GM12891 (cell line): ENCODE measurements at regions not wholly inside any gene's neighbourhood (a gene's known extent, or its start where the extent isn't known, plus 50 kb on each side); places are given as distances from the start of the nearest gene placed in this dataset.

Source experiments
- DNase-seq: peaks from one replicate; pipeline ENCODE4 v3.0.0; 2011; ENCODE audit warnings: low spot score; ENCODE audit not compliant: insufficient read length
- FAIRE-seq: peaks from 2 replicates; lab custom pipeline; 2011; peaks lifted over from hg19 to GRCh38; lab: Jason Lieb, UNC
- PAX5 ChIP-seq: IDR thresholded peaks from 2 replicates; pipeline ENCODE4 v1.6.1; 2011; ENCODE audit warnings: low read length, moderate library complexity, mild to moderate bottlenecking; ENCODE audit not compliant: insufficient read depth, severe bottlenecking
- POLR2A ChIP-seq: IDR thresholded peaks from 2 replicates; pipeline ENCODE4 v1.6.1; 2011; ENCODE audit warnings: low read depth, low read length, control low read depth
- POLR2AphosphoS5 ChIP-seq: IDR thresholded peaks from 2 replicates; pipeline ENCODE4 v1.6.1; 2011; ENCODE audit warnings: low read depth, low read length, control low read depth
- POU2F2 ChIP-seq: IDR thresholded peaks from 2 replicates; pipeline ENCODE4 v1.6.1; 2011; ENCODE audit warnings: low read depth, mild to moderate bottlenecking, control low read depth, low read length, moderate library complexity
- SPI1 ChIP-seq: IDR thresholded peaks from 2 replicates; pipeline ENCODE4 v1.6.1; 2011; ENCODE audit warnings: low read depth, low read length, control low read depth
- TAF1 ChIP-seq: IDR thresholded peaks from 2 replicates; pipeline ENCODE4 v1.6.1; 2011; ENCODE audit warnings: low read depth, low read length, control low read depth

- DNase-seq (no peak), FAIRE-seq (no peak)
- TF ChIP-seq PAX5 (no peak), POLR2AphosphoS5 (no peak), TAF1 (no peak)
Measured at GRCh38 chr2:203804070-203804469, 63.5 kb upstream of the CTLA4 start.

GRCh38 chr2:203804764-203805485, 62.6 kb upstream of the CTLA4 start:
- FAIRE-seq (no peak), DNase-seq (no peak)
- TF ChIP-seq SPI1 (no peak), PAX5 (no peak), POU2F2 (no peak), POLR2A (no peak), TAF1 (no peak), POLR2AphosphoS5 (no peak)

DNA sequence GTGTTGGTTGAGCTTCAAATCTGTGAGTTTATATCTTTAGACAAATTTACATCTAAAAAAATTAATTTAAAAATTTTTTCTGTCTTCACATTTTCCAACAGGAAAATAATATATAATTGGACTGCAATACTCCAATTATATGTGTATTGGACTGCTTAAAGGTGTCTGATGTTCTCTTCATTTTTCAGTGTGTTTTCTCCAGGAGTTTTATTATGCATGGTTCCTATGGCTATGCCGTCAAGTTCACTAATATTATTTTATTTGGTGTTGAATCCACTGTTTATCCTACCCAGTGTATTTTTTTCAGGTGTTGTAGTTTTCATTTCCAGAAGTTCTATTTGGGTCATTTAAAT, 62.1 kb upstream of the CTLA4 start:
- FAIRE-seq: no peak
- TF ChIP-seq POLR2A (no peak), TAF1 (no peak), POU2F2 (no peak), PAX5 (no peak), SPI1 (no peak), POLR2AphosphoS5 (no peak)
- DNase-seq: no peak

GRCh38 chr2:203806761-203807160, 60.8 kb upstream of the CTLA4 start:
- DNase-seq (no peak), FAIRE-seq (no peak)
- TF ChIP-seq TAF1: no peak
- TF ChIP-seq PAX5: no peak
- no peak for TF ChIP-seq SPI1
- TF ChIP-seq POLR2A: no peak
- no peak for TF ChIP-seq POU2F2
- no peak for TF ChIP-seq POLR2AphosphoS5

DNA sequence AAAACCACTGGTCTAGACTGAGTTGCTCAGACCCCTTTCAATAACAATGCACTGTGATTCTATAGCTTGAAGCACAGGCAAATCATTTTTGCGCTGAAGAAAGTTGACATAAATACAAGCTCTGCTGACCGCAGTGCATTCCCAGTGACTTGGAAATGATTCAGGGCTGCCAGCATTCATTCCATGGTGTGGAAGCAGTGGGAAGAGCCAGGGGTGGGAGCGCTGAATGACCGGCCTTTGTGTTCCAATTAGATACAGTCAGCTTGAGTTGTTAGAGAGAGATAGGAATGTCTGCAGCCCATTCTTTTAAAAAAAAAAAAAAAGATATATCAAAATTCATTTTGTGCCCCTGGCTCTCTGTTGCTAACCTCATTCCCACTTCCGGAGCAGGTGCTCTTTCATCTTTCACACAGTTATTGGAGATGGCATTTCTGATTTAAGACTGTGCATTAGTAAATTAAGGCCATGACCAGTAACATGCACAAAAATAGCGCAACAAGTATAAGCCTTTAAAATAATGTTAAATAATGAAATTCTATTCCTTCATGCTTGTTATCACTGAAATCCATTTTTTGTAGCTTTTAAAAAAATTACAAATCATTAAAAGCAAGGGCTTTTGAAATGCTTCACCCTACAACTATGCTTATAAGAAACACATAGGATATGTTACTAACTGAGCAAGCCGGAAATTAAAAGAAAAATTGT, 59.4 kb upstream of the CTLA4 start:
- FAIRE-seq (no peak), DNase-seq (no peak)
- no peak for TF ChIP-seq TAF1
- no peak for TF ChIP-seq SPI1
- TF ChIP-seq POLR2A: no peak
- no peak for TF ChIP-seq POLR2AphosphoS5
- no peak for TF ChIP-seq PAX5
- no peak for TF ChIP-seq POU2F2

GRCh38 chr2:203809084-203809521, 58.5 kb upstream of the CTLA4 start:
- FAIRE-seq: no peak
- DNase-seq: no peak
- no peak for TF ChIP-seq PAX5
- TF ChIP-seq SPI1: no peak
- TF ChIP-seq TAF1: no peak
- TF ChIP-seq POU2F2: no peak
- TF ChIP-seq POLR2AphosphoS5: no peak
- no peak for TF ChIP-seq POLR2A

GRCh38 chr2:203809991-203810510, 57.5 kb upstream of the CTLA4 start:
- TF ChIP-seq TAF1 (no peak), PAX5 (no peak), SPI1 (no peak), POLR2A (no peak), POU2F2 (no peak), POLR2AphosphoS5 (no peak)
- FAIRE-seq: no peak
- DNase-seq: no peak

DNA sequence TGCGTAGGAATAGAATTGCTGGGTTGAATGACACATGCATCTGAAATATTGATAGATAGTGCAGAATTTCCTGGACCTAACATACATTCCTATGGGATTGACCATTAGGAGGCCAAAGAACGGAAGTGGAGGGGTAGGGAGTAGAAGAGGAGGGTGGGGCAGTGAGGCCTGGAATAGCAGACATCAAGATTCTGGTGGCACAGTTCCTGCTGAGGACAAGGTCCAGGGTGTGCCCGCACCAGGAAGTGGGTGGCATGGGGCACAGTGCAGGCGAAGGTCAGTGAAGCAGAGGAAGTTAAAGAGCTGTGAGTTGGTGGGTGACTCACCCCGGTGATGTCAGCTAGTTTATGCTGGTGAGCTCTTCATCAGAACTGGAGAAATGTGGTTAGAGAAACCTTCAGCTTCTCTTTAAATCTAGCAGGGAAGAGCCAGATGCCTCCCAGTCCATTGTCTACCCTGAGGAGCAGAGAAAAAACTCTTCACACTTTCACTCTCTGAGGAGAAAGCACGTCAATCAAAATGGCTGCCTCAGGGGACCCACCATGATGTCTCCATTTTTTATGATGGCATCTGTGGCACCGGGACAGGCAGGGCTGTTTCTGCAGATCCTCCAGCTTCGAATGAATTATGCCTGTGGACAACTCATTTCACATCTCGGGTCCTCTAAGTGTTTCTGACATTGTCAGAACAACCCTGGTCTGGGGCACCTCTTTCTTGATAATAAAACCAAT, 55.9 kb upstream of the CTLA4 start:
- TF ChIP-seq POLR2AphosphoS5: no peak
- no peak for TF ChIP-seq TAF1
- 0 out of 2 replicates have a peak, but pooled peaks have one; percentile 17 for TF ChIP-seq SPI1
- FAIRE-seq: no peak
- DNase-seq: no peak

DNA sequence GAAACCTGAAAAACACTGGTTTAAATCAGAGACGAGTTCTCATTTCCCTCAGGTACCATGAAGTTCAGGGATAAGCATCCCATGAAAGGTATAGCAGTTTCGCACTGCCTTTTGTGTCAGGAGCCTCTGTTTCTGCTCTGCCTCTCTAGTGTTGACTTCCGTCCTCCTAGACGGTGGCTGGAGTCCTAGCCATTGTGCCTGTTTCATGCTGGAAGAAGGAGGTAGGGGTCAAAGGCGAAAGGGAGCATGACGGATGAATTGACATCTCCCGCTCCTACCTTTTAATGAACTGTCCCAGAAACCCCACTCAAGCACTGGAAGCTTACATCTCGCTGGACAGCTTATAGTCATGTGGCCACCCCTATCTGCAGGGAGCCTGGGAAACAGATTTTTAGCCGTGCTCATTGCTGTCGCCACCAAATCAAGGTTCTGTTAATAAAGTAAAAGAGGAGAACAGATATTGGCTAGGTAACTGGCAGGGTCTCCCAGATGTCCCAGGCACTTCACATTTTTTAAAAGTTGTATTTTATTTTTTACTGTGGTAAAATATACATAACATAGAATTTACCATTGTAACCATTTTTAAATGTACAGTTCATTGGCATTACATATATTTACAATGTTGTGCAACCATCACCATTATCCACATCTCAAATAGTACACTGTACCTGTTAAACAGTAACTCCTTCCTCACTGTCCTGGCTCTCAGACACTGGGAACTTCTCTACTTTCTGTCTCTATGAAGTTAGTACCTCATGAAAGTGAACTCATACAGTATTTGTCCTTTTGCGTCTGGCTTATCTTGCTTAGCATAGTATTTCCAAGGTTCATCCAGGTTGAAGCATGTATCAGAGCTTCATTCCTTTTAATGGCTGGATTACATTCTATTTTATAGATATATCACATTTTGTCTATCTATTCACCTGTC, 55.0 kb upstream of the CTLA4 start:
- no peak for FAIRE-seq
- no peak for DNase-seq
- no peak for TF ChIP-seq POLR2AphosphoS5
- TF ChIP-seq POLR2A: no peak
- no peak for TF ChIP-seq PAX5
- no peak for TF ChIP-seq POU2F2
- TF ChIP-seq SPI1: no peak
- TF ChIP-seq TAF1: no peak
